ENCODE measurements at regions not wholly inside any gene's neighbourhood (a gene's known extent, or its start where the extent isn't known, plus 50 kb on each side); places are given as distances from the start of the nearest gene placed in this dataset.
A peak's percentile ranks its signal among the peaks of the same experiment; 100 is the strongest.

DNA sequence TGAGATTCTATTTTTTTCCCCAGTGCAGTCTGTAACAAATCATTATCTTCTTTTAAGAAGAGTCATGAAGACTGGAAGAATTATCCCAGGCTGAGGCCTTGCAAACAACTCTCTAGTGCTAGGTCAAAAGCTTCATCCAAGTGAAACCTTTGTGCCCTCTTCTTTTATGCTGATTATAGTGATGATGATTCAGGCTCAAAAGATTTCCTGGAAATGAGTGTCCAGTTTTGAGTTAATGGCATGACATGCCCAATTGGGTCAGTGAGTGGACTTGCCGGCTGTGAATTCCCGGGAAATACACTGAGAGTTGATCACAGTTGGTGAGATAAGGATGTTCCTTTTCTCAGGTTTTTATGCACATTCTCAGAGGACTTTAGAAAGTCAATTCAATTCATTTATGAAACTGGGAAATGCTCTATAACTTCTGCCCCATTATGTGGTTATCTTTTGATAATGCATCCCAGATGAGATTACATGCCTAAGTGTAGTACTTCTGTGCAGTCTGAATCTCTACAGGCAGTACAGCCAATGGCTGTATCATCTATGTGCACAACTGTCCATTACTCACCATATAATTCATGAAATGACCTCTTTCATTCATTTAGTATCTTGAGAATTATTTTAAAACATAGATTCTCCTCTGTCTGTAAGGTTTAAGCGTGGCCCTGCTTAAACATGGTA, 66.2 kb downstream of the S1PR1 start:
- no peaks in the 10 kb centered on the region for H3K4me1 Mint-ChIP-seq (ENCODE audit: unreplicated experiment)
- no peak overlapping the region for H3K4me3 Mint-ChIP-seq (ENCODE audit: unreplicated experiment)
- H3K27ac Mint-ChIP-seq (ENCODE audit: unreplicated experiment) = no peak overlapping the region
- TF ChIP-seq, protein P1, sequence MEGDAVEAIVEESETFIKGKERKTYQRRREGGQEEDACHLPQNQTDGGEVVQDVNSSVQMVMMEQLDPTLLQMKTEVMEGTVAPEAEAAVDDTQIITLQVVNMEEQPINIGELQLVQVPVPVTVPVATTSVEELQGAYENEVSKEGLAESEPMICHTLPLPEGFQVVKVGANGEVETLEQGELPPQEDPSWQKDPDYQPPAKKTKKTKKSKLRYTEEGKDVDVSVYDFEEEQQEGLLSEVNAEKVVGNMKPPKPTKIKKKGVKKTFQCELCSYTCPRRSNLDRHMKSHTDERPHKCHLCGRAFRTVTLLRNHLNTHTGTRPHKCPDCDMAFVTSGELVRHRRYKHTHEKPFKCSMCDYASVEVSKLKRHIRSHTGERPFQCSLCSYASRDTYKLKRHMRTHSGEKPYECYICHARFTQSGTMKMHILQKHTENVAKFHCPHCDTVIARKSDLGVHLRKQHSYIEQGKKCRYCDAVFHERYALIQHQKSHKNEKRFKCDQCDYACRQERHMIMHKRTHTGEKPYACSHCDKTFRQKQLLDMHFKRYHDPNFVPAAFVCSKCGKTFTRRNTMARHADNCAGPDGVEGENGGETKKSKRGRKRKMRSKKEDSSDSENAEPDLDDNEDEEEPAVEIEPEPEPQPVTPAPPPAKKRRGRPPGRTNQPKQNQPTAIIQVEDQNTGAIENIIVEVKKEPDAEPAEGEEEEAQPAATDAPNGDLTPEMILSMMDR (IDR thresholded peaks at IDR 0.05) = no peak
- H3K27me3 Mint-ChIP-seq (ENCODE audit: unreplicated experiment) = peaks cover 39% of the 10 kb centered on the region
- DNase-seq (ENCODE audit: extremely low spot score, unreplicated experiment) = no peak
- no peaks in the 10 kb centered on the region for H3K9me3 Mint-ChIP-seq (ENCODE audit: unreplicated experiment)
- H3K36me3 Mint-ChIP-seq (ENCODE audit: unreplicated experiment) = no peaks in the 10 kb centered on the region

DNA sequence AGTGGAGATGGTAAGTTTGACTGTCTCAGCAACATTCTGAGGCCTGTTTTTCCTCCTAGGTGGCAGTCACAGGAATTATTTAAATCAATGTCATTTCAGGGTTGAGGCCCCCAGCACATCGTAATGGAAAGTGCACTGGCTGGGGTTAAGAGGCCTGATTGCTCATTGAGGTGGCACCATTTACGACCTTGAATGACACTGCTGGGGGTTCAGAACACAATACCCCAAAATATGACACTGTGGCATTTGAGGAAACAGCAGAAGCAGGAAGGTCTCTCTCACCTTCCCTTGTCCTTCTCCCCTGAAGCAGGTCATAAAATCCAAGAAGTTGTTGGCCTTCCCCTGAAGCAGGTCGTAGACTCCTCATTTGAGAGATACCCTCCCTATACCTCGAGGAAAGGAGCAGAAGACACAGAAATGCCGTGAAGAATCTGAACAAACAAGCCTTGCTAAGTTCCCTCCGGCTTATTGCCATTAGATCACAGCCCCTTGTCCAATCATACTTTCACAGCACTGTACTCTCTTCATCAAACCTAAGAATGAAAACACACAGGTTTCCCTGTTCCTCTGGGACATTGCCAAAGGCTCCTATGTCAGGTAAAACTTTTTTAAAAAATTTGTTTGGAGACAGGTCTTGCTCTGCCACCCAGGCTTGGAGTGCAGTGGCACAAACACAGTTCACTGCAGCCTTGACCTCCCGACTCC, 71.3 kb downstream of the S1PR1 start:
- H3K27me3 Mint-ChIP-seq (ENCODE audit: unreplicated experiment) = peaks cover 56% of the 10 kb centered on the region
- H3K4me3 Mint-ChIP-seq (ENCODE audit: unreplicated experiment) = no peak overlapping the region
- no peak for DNase-seq (ENCODE audit: extremely low spot score, unreplicated experiment)
- H3K9me3 Mint-ChIP-seq (ENCODE audit: unreplicated experiment) = no peaks in the 10 kb centered on the region
- peaks cover 13% of the 10 kb centered on the region for H3K4me1 Mint-ChIP-seq (ENCODE audit: unreplicated experiment)
- TF ChIP-seq, protein P1 (IDR thresholded peaks at IDR 0.05) = no peak
- H3K36me3 Mint-ChIP-seq (ENCODE audit: unreplicated experiment) = no peaks in the 10 kb centered on the region
- no peak overlapping the region for H3K27ac Mint-ChIP-seq (ENCODE audit: unreplicated experiment)

DNA sequence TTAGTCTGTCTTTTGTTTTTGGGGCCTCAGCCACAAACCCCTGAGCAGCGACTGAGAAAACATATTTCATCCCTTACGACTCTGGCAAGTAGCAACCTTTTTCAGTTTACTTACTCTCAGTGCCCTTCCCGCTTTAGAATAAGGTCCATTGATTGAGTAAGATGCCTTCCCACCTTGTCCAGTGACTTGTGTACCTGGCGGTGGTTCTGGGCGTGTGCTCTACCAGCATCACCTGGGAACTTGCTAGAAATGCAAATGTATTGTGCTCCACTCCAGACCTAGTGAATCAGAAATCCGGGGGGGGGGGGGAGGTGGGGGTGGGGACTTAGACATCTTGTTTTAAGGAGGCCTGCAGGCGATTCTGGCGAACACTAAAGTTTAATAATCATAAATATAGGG, 72.1 kb downstream of the S1PR1 start:
- TF ChIP-seq, protein P1 (IDR thresholded peaks at IDR 0.05) = no peak
- Mint-ChIP-seq H3K9me3 (ENCODE audit: unreplicated experiment) (no peaks in the 10 kb centered on the region), H3K36me3 (ENCODE audit: unreplicated experiment) (no peaks in the 10 kb centered on the region), H3K4me1 (ENCODE audit: unreplicated experiment) (peaks cover 13% of the 10 kb centered on the region), H3K27me3 (ENCODE audit: unreplicated experiment) (peaks cover 64% of the 10 kb centered on the region), H3K27ac (ENCODE audit: unreplicated experiment) (no peak overlapping the region), H3K4me3 (ENCODE audit: unreplicated experiment) (no peak overlapping the region)
- no peak for DNase-seq (ENCODE audit: extremely low spot score, unreplicated experiment)

DNA sequence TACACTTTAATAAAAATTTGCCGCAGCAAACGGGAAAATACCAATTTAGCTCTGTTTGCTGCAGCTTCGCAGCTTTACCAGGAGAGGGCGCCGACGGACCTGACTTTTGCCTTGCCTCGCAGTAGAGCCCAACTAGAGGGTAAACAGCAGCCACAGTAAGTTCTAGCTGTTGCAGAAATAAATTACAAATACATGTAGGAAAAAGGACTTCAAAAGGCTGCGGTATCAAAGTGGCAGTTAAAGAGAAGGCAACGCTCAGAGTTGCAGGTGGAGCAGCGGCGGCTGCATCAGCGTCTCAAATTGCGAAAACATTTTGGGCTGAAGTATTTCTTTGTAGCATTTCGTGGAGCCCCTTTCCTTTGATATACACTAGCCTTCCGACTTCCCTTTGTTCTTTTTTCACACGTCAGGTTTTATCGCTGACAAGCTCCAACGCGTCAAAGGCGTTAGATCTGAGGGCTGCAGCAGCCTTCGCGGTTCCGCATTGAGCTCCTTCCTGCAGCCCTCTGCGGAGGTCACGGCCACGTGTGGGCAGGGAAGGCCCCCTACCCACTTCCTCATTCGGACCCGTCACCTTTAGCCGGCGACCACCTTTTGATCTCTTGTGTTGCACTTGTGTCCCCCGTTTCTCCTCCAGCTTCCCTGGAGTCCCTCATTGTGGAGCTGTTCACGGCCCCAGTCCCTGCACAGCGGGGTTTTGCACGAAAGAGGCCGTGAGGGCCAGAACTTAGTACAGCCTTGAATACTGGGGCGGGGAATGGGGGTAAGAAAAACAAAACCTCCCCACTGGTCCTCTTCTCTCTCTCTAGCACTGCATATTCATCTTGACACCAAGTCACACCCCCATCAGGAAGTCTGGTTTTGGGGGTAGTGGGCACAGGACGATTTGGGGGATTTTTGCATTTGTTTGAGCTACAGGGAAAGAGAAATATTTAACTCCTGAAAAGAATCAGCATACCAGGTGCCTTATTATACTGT, 72.8 kb downstream of the S1PR1 start:
- H3K4me3 Mint-ChIP-seq (ENCODE audit: unreplicated experiment) = peak overlapping the region; percentile 76

More for the DNA sequence above, 72.8 kb downstream of the S1PR1 start:
- Mint-ChIP-seq H3K4me1 (ENCODE audit: unreplicated experiment) (peaks cover 13% of the 10 kb centered on the region), H3K27me3 (ENCODE audit: unreplicated experiment) (peaks cover 61% of the 10 kb centered on the region), H3K9me3 (ENCODE audit: unreplicated experiment) (no peaks in the 10 kb centered on the region), H3K27ac (ENCODE audit: unreplicated experiment) (no peak overlapping the region), H3K36me3 (ENCODE audit: unreplicated experiment) (no peaks in the 10 kb centered on the region)
- DNase-seq (ENCODE audit: extremely low spot score, unreplicated experiment) = no peak
- TF ChIP-seq, protein P1 (IDR thresholded peaks at IDR 0.05) = peak; percentile 88

Data from osteocyte (in vitro differentiated cells).